ENCODE measurements at regions not wholly inside any gene's neighbourhood (a gene's known extent, or its start where the extent isn't known, plus 50 kb on each side); places are given as distances from the start of the nearest gene placed in this dataset.

DNA sequence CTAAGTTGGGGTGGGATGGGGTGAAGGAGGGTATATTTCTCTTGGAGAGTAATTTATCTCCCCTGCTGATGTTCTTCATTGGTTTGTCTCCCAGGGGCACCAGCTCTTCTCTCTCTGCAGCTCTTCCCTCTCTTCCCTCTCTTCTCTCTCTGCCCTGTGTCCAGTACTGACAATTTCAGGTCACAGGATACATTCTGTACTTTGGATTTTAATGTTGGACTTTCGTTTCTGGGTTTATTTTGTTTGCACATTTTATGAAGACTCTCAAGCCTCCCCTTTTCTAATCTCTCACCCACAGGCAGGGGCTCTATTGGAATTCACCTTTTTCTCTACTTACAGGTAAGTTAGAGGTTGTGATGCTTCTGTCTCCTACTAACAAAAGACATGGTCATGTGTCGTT lies 165.5 kb downstream of the CPEB2 start:
- H3K9ac ChIP-seq (ENCODE audit: insufficient read depth, low read length, poor library complexity, severe bottlenecking), result no peak overlapping the region
- peaks cover 0 to 5% (median 4%) of the 10 kb centered on the region in 3 donors for H3K27me3 Mint-ChIP-seq (ENCODE audit: low read depth in 3 of 3)
- WGBS (ENCODE audit: insufficient coverage), result no CpG with 5 or more reads among the region's 2 CpGs
- intact Hi-C loops (cut with micrococcal nuclease), result no loop called here
- peaks cover 0 to 5% of the 10 kb centered on the region in 2 donors for H3K9me3 ChIP-seq (replicated peaks in 1 of 2; ENCODE audit: control insufficient read depth in 1 of 2, insufficient read depth in 1 of 2, low read length in 2 of 2)
- no peak overlapping the region for H3K27ac Mint-ChIP-seq
- no peak overlapping the region for H2AFZ ChIP-seq (ENCODE audit: insufficient read depth, low read depth, low read length, poor library complexity, severe bottlenecking)
- H3K36me3 Mint-ChIP-seq, result no peaks in the 10 kb centered on the region
- no peaks in the 10 kb centered on the region for H3K4me1 Mint-ChIP-seq
- no peak overlapping the region for H3K4me3 Mint-ChIP-seq
- H3K4me3 ChIP-seq (replicated peaks in 1 of 3; ENCODE audit: low read depth in 2 of 3, low read length in 3 of 3), result no peak overlapping the region
- no peaks in the 10 kb centered on the region for H3K27me3 ChIP-seq (ENCODE audit: control insufficient read depth in 2 of 2, insufficient read depth in 2 of 2, low read length in 2 of 2)
- no peaks in the 10 kb centered on the region for H4K20me1 ChIP-seq (ENCODE audit: insufficient read depth, low read length)
- no peak overlapping the region for H3K4me2 ChIP-seq (replicated peaks; ENCODE audit: extremely low read depth, low read length, poor library complexity, severe bottlenecking)
- H3K36me3 ChIP-seq (replicated peaks in 1 of 2; ENCODE audit: control insufficient read depth in 1 of 2, insufficient read depth in 2 of 2, low read length in 2 of 2), result no peaks in the 10 kb centered on the region
- H3K27ac ChIP-seq (ENCODE audit: low read depth in 1 of 2, low read length in 2 of 2), result no peak overlapping the region
- H3K9me3 Mint-ChIP-seq, result peaks cover 0 to 10% (median 6%) of the 10 kb centered on the region in 7 donors
- TF ChIP-seq, protein P1, sequence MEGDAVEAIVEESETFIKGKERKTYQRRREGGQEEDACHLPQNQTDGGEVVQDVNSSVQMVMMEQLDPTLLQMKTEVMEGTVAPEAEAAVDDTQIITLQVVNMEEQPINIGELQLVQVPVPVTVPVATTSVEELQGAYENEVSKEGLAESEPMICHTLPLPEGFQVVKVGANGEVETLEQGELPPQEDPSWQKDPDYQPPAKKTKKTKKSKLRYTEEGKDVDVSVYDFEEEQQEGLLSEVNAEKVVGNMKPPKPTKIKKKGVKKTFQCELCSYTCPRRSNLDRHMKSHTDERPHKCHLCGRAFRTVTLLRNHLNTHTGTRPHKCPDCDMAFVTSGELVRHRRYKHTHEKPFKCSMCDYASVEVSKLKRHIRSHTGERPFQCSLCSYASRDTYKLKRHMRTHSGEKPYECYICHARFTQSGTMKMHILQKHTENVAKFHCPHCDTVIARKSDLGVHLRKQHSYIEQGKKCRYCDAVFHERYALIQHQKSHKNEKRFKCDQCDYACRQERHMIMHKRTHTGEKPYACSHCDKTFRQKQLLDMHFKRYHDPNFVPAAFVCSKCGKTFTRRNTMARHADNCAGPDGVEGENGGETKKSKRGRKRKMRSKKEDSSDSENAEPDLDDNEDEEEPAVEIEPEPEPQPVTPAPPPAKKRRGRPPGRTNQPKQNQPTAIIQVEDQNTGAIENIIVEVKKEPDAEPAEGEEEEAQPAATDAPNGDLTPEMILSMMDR (IDR thresholded peaks at IDR 0.05), result no peak
- H3K79me2 ChIP-seq (ENCODE audit: insufficient read depth, low read length), result no peaks in the 10 kb centered on the region
- no peak for DNase-seq
- H3K4me1 ChIP-seq (ENCODE audit: control insufficient read depth in 1 of 2, insufficient read depth in 2 of 2, low read length in 2 of 2), result no peaks in the 10 kb centered on the region

DNA sequence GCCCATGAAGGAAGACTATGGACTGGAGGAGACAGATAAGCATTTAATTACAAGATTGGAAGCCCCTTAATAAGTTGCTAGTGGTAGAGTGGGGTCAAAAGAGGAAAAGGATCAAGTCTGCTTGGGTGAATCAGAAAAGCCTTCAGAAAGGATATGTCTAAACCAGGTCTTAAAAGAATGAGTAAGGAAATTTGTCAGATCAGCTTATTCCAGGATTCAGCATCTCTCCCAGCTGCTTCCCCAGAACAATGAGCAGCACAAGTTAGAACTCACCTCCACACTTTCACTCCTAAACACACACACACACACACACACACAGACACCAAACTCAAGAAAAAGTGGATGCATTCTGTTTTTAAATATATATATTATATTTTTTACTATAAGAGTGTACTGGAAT lies 166.5 kb downstream of the CPEB2 start:
- no peak overlapping the region for H3K4me3 Mint-ChIP-seq
- no peak overlapping the region for H3K4me2 ChIP-seq (replicated peaks; ENCODE audit: extremely low read depth, low read length, poor library complexity, severe bottlenecking)
- H3K9me3 ChIP-seq (replicated peaks in 1 of 2; ENCODE audit: control insufficient read depth in 1 of 2, insufficient read depth in 1 of 2, low read length in 2 of 2), result peaks cover 0 to 8% of the 10 kb centered on the region in 2 donors
- TF ChIP-seq, protein P1 (IDR thresholded peaks at IDR 0.05), result no peak
- no peaks in the 10 kb centered on the region for H3K4me1 ChIP-seq (ENCODE audit: control insufficient read depth in 1 of 2, insufficient read depth in 2 of 2, low read length in 2 of 2)
- H3K9ac ChIP-seq (ENCODE audit: insufficient read depth, low read length, poor library complexity, severe bottlenecking), result no peak overlapping the region
- H3K79me2 ChIP-seq (ENCODE audit: insufficient read depth, low read length), result no peaks in the 10 kb centered on the region
- intact Hi-C loops (cut with micrococcal nuclease), result no loop called here
- DNase-seq, result no peak
- H3K36me3 Mint-ChIP-seq, result no peaks in the 10 kb centered on the region
- no peak overlapping the region for H3K4me3 ChIP-seq (replicated peaks in 1 of 3; ENCODE audit: low read depth in 2 of 3, low read length in 3 of 3)
- H3K4me1 Mint-ChIP-seq, result no peaks in the 10 kb centered on the region
- H3K27ac Mint-ChIP-seq, result no peak overlapping the region
- no peak overlapping the region for H3K27ac ChIP-seq (ENCODE audit: low read depth in 1 of 2, low read length in 2 of 2)
- no peaks in the 10 kb centered on the region for H3K27me3 ChIP-seq (ENCODE audit: control insufficient read depth in 2 of 2, insufficient read depth in 2 of 2, low read length in 2 of 2)
- no peak overlapping the region for H2AFZ ChIP-seq (ENCODE audit: insufficient read depth, low read depth, low read length, poor library complexity, severe bottlenecking)
- no peaks in the 10 kb centered on the region for H4K20me1 ChIP-seq (ENCODE audit: insufficient read depth, low read length)
- peaks cover 2 to 5% (median 4%) of the 10 kb centered on the region in 3 donors for H3K27me3 Mint-ChIP-seq (ENCODE audit: low read depth in 3 of 3)
- no peaks in the 10 kb centered on the region for H3K36me3 ChIP-seq (replicated peaks in 1 of 2; ENCODE audit: control insufficient read depth in 1 of 2, insufficient read depth in 2 of 2, low read length in 2 of 2)
- H3K9me3 Mint-ChIP-seq, result peaks cover 0 to 13% (median 11%) of the 10 kb centered on the region in 7 donors

Measured in CD14-positive monocyte (primary cell).